ENCODE measurements at regions not wholly inside any gene's neighbourhood (a gene's known extent, or its start where the extent isn't known, plus 50 kb on each side); places are given as distances from the start of the nearest gene placed in this dataset.

GRCh38 chr3:66121318-66121717 lies 82.6 kb upstream of the MAGI1 start:
- DNase-seq, result no peak

- DNase-seq, result no peak
Observed at GRCh38 chr3:66115858-66116654, 77.3 kb upstream of the MAGI1 start.

GRCh38 chr3:66113542-66113941 lies 74.8 kb upstream of the MAGI1 start:
- DNase-seq, result no peak

- no peak for DNase-seq
Observed at GRCh38 chr3:66110840-66111239, 72.1 kb upstream of the MAGI1 start.

GRCh38 chr3:66107855-66108254 lies 69.1 kb upstream of the MAGI1 start:
- no peak for DNase-seq

GRCh38 chr3:66106788-66107187 lies 68.1 kb upstream of the MAGI1 start:
- no peak for DNase-seq

- no peak for DNase-seq
Observed at GRCh38 chr3:66104535-66104934, 65.8 kb upstream of the MAGI1 start.

DNA sequence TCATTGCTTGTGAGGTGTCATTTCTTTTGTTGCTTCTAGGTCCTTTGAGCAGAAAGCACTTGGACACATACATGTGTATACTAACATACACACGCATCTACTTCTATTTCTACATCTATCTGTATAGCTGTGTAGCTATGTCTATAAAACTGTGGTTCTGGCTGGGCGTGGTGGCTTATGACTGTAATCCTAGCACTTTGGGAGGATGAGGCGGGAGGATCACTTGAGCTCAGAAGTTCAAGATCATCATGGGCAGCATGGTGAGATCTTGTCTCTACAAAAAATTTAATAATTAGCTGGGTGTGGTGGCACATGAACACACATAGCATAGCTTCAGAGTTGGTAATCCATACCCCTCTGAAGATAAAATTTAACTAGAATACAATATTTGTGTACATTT lies 65.0 kb upstream of the MAGI1 start:
- DNase-seq, result no peak

- DNase-seq, result no peak
Observed at GRCh38 chr3:66101901-66102300, 63.2 kb upstream of the MAGI1 start.

GRCh38 chr3:66099541-66100065 lies 60.9 kb upstream of the MAGI1 start:
- no peak for DNase-seq

DNA sequence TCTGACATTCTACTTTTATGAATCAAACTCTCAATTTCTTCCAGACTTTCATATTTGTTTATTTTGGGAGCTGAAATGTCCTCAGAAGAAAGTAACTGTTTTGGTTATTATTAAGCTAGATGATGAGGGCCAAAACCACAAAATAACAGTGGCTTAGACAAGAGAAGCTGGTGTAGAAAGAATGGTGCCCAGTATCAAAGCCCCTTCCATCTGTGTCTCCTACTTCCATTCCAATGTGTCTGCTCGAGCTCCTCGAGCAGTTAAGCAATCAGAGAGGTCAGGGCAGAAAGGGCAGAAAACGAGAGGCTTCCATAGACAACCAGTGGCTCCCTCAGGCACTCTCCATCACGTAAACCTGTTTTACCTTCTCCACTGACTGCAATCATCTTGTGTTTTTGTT lies 59.7 kb upstream of the MAGI1 start:
- DNase-seq, result no peak

GRCh38 chr3:66097647-66098046 lies 58.9 kb upstream of the MAGI1 start:
- no peak for DNase-seq

DNA sequence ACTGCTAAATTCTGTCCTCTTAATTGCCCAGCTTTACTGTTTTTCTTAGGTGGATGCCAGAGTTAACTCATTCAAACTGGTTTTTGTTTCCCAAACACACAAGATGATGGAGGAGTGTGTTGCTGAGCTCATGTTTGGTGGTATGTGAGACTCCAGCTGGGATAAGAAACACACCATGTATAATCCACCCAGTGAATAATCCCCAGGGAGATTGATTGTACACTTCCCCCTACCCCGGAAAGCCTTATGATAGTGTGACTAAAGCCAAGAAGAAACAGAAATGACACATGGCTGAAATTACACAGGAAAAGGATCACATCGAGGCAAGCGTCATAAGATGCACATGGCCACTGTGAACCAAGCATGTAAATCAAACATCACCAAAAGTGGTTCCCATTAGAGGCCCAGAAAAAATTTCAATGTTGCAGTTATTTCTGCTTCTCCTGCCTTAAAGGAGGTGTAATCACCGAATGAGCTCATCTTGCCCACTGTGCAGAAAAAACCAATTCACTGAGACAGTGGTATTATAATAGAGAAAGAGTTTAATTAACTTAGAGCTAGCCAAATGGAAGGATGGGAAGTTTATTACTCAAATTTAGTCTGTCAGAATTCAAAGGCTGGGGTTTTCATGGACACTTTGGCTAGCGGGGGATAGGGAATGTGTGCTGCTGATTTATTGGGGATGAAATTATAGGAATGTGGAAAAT lies 56.7 kb upstream of the MAGI1 start:
- DNase-seq, result no peak

DNA sequence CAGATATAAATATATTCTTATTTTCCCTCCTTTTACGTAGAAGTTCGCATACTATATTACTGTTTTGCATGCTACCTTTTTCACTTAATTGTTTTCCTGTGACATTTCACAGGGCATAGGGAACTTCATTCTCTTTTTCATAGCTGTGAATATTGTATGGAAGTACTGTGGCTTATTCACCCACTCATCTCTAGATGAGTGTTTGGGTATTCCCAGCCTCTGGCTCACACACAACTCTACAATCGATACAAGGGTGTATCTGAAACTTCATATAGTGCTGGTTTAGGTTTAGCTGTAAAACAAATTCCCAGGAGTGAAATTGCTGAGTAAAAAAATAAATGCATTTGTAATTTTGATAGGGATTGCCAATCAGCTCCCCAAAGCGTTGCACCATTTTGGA lies 55.3 kb upstream of the MAGI1 start:
- no peak for DNase-seq

DNA sequence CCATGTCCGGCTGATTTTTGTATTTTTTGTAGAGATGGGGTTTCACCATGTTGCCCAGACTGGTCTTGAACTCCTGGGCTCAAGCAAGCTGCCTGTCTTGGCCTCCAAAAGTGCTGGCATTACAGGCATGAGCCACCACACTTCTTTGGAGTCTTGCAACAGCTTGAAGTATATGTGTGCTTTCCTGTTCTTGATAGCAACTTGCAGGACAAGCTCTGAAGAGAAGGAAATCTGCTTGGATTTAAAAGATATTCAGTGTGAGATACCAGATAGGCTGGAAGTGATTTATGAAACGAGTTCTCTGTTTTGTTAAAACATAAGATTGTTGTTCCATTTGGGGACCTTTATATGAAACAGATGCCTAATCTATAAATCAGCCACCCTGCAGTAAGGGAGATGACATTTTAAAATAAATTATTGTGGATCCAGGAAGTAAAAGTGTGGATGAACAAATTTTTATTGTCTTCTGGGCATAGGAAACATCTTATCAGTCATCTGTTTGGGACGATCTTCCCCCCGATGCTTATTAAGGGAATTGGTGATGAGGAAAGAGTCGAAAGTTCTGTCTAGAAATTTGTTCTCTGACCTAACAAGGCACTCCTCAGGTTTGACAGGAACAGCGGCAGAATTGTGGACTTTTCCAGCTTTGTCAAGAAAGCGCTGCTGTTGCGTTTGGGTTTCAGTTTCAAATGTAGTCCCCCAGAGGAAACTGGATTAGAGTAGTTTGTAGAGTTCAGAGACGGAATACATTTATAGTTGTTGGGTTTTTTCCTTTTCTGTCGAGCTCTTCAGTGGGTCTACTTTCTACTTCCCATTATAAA lies 53.7 kb upstream of the MAGI1 start:
- no peak for DNase-seq

Measured in activated CD8-positive, alpha-beta memory T cell treated with anti-CD3 and anti-CD28 coated beads, Interleukin-2, amount 50 U/mL, for 48 hours (primary cell).